ENCODE measurements at regions not wholly inside any gene's neighbourhood (a gene's known extent, or its start where the extent isn't known, plus 50 kb on each side); places are given as distances from the start of the nearest gene placed in this dataset.
A peak's percentile ranks its signal among the peaks of the same experiment; 100 is the strongest.

DNA sequence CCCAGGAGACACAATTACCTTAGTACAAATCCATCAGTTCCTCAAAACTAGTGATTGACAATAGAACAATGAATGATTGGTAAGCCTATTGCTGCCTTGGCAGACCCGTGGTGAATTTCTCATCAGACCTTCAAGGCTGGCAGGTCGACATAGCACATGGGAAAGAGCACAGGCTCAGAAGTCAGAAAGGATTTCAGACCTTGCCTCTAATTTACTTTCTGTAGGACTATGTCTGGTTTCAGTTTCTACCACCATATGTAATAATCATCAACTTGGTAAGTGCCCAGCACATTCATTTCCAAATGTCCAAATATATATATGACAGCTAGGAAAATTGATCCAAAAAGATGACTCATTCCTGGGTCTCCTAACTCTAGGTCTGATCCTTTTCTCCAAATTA is 62.5 kb upstream of the GRHL3 start:
- DNase-seq (ENCODE audit: insufficient read length, low spot score, missing footprints) = no peak
- Histone ChIP-seq H2AFZ (ENCODE audit: low read length) (no peak overlapping the region), H3K4me3 (ENCODE audit: insufficient read depth, low read length) (no peak overlapping the region), H3K27ac (ENCODE audit: low read depth, low read length) (no peak overlapping the region), H3K79me2 (ENCODE audit: insufficient read depth, low read length) (no peaks in the 10 kb centered on the region), H3K9me3 (ENCODE audit: low read depth, low read length) (no peaks in the 10 kb centered on the region), H4K20me1 (ENCODE audit: insufficient read depth, low read length) (no peaks in the 10 kb centered on the region), H3K27me3 (ENCODE audit: insufficient read depth, low read length) (peaks cover 6% of the 10 kb centered on the region), H3K4me2 (ENCODE audit: insufficient read depth, low read length) (no peak overlapping the region), H3K36me3 (ENCODE audit: insufficient read depth, low read length) (no peaks in the 10 kb centered on the region), H3K4me1 (ENCODE audit: insufficient read depth, low read length) (no peaks in the 10 kb centered on the region)
- TF ChIP-seq, protein P1, sequence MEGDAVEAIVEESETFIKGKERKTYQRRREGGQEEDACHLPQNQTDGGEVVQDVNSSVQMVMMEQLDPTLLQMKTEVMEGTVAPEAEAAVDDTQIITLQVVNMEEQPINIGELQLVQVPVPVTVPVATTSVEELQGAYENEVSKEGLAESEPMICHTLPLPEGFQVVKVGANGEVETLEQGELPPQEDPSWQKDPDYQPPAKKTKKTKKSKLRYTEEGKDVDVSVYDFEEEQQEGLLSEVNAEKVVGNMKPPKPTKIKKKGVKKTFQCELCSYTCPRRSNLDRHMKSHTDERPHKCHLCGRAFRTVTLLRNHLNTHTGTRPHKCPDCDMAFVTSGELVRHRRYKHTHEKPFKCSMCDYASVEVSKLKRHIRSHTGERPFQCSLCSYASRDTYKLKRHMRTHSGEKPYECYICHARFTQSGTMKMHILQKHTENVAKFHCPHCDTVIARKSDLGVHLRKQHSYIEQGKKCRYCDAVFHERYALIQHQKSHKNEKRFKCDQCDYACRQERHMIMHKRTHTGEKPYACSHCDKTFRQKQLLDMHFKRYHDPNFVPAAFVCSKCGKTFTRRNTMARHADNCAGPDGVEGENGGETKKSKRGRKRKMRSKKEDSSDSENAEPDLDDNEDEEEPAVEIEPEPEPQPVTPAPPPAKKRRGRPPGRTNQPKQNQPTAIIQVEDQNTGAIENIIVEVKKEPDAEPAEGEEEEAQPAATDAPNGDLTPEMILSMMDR (IDR thresholded peaks at IDR 0.05; ENCODE audit: extremely low read depth, low read depth, low read length) = no peak

DNA sequence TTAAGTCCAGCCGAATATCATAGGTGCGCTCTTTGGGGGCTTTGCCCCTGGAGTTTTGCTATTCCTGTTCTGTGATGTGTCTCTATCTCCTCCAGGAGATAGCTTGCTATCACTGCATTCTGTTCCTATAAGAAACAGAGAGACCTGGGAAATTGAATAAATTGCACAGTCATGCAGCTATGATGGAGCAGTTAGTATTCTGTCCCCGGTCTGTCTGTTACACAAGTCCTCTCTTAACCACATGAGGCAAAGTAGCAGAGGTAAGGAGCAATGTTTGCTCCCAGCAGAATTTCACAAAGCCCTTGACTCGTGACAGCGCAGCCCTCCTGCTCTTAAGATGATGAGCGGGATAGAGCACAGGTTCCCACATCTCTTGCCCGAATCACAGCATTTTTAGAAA is 63.9 kb upstream of the GRHL3 start:
- H3K79me2 ChIP-seq (ENCODE audit: insufficient read depth, low read length) = no peaks in the 10 kb centered on the region
- TF ChIP-seq, protein P1 (IDR thresholded peaks at IDR 0.05; ENCODE audit: extremely low read depth, low read depth, low read length) = no peak

DNA sequence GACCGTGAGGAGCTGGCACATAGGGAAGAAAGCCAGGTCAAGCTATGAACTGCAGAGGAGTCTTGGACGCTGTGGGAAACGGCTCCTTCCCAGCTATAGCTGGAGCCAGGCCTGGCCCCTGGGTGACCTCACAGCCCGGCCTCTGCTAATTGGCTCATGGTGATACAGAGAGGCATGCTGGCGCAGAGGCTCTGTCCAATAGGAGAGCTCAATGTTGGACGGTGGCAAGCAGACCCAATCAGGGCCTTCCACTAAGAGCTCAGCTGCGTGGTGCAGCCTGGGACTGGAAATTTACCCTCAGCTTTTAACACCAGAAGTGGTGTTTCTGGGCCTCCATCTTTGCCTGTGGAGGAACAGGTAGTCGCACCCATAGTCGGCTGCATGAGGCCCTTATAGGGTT is 64.4 kb upstream of the GRHL3 start:
- no peaks in the 10 kb centered on the region for H4K20me1 ChIP-seq (ENCODE audit: insufficient read depth, low read length)
- no peak overlapping the region for H3K27ac ChIP-seq (ENCODE audit: low read depth, low read length)
- TF ChIP-seq, protein P1 (IDR thresholded peaks at IDR 0.05; ENCODE audit: extremely low read depth, low read depth, low read length) = no peak
- H3K4me1 ChIP-seq (ENCODE audit: insufficient read depth, low read length) = no peaks in the 10 kb centered on the region
- H3K27me3 ChIP-seq (ENCODE audit: insufficient read depth, low read length) = peaks cover 6% of the 10 kb centered on the region
- no peak overlapping the region for H2AFZ ChIP-seq (ENCODE audit: low read length)
- DNase-seq (ENCODE audit: insufficient read length, low spot score, missing footprints) = no peak
- no peaks in the 10 kb centered on the region for H3K9me3 ChIP-seq (ENCODE audit: low read depth, low read length)
- H3K4me3 ChIP-seq (ENCODE audit: insufficient read depth, low read length) = no peak overlapping the region
- no peaks in the 10 kb centered on the region for H3K79me2 ChIP-seq (ENCODE audit: insufficient read depth, low read length)
- H3K36me3 ChIP-seq (ENCODE audit: insufficient read depth, low read length) = no peaks in the 10 kb centered on the region
- no peak overlapping the region for H3K4me2 ChIP-seq (ENCODE audit: insufficient read depth, low read length)

More for the DNA sequence above, 63.9 kb upstream of the GRHL3 start:
- no peaks in the 10 kb centered on the region for H3K4me1 ChIP-seq (ENCODE audit: insufficient read depth, low read length)
- H3K27me3 ChIP-seq (ENCODE audit: insufficient read depth, low read length) = peaks cover 6% of the 10 kb centered on the region
- H2AFZ ChIP-seq (ENCODE audit: low read length) = no peak overlapping the region
- DNase-seq (ENCODE audit: insufficient read length, low spot score, missing footprints) = no peak
- no peaks in the 10 kb centered on the region for H3K36me3 ChIP-seq (ENCODE audit: insufficient read depth, low read length)
- H4K20me1 ChIP-seq (ENCODE audit: insufficient read depth, low read length) = no peaks in the 10 kb centered on the region
- no peak overlapping the region for H3K4me2 ChIP-seq (ENCODE audit: insufficient read depth, low read length)
- H3K4me3 ChIP-seq (ENCODE audit: insufficient read depth, low read length) = no peak overlapping the region
- H3K9me3 ChIP-seq (ENCODE audit: low read depth, low read length) = no peaks in the 10 kb centered on the region
- no peak overlapping the region for H3K27ac ChIP-seq (ENCODE audit: low read depth, low read length)

DNA sequence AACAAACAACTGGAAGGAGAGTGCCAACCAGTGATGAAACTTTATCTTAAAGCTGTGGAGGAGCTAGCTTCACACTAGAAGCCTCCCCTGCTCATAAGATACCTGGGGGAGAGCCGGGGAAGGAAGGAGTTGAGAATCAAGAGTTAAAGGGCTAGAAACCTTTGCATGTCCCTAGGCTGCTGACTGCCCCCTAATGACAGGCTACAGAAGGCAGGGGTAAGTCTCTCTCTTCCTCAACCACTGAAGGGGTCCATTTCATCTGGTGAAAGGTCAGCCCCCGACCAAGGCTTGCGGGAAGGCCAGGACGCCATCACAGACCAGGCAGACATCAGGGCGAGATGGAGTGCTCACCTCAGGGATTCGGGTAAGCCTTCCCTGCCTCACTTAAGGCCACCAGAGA is 65.6 kb upstream of the GRHL3 start:
- H3K27ac ChIP-seq (ENCODE audit: low read depth, low read length) = no peak overlapping the region
- H4K20me1 ChIP-seq (ENCODE audit: insufficient read depth, low read length) = no peaks in the 10 kb centered on the region
- no peaks in the 10 kb centered on the region for H3K4me1 ChIP-seq (ENCODE audit: insufficient read depth, low read length)
- no peaks in the 10 kb centered on the region for H3K79me2 ChIP-seq (ENCODE audit: insufficient read depth, low read length)
- H3K4me2 ChIP-seq (ENCODE audit: insufficient read depth, low read length) = no peak overlapping the region
- no peaks in the 10 kb centered on the region for H3K36me3 ChIP-seq (ENCODE audit: insufficient read depth, low read length)
- H3K27me3 ChIP-seq (ENCODE audit: insufficient read depth, low read length) = peaks cover 6% of the 10 kb centered on the region
- TF ChIP-seq, protein P1 (IDR thresholded peaks at IDR 0.05; ENCODE audit: extremely low read depth, low read depth, low read length) = peak; percentile 12
- no peaks in the 10 kb centered on the region for H3K9me3 ChIP-seq (ENCODE audit: low read depth, low read length)
- DNase-seq (ENCODE audit: insufficient read length, low spot score, missing footprints) = no peak
- no peak overlapping the region for H2AFZ ChIP-seq (ENCODE audit: low read length)
- no peak overlapping the region for H3K4me3 ChIP-seq (ENCODE audit: insufficient read depth, low read length)

All from osteoblast (primary cell).